OCI-LY3 (cell line): ENCODE measurements at regions not wholly inside any gene's neighbourhood (a gene's known extent, or its start where the extent isn't known, plus 50 kb on each side); places are given as distances from the start of the nearest gene placed in this dataset.

Experiments used
- H2AFZ ChIP-seq: fragments of 200-600, 300-600 bp; shearing (Covaris generic); 2 replicates; pipeline ENCODE4 v1.6.0; 2014; ENCODE audit warnings: antibody characterized with exemption, low read depth, low read length
- H3K27ac ChIP-seq: fragments of 200-600, 300-600 bp; sonication (generic); 2 replicates; pipeline ENCODE4 v1.5.1; 2014; ENCODE audit warnings: mild to moderate bottlenecking, low read length, moderate library complexity, mixed read lengths
- H3K27me3 ChIP-seq: fragments of 200-600, 300-600 bp; sonication (generic); 2 replicates; pipeline ENCODE4 v1.6.1; 2014; ENCODE audit warnings: low read depth, low read length, mixed read lengths
- H3K36me3 ChIP-seq: fragments of 200-600, 300-600 bp; sonication (generic); replicated peaks from 2 replicates; pipeline ENCODE3; 2014; ENCODE audit warnings: low read depth, low read length, mixed read lengths
- H3K4me1 ChIP-seq: fragments of 300-600, 200-600 bp; sonication (generic); 2 replicates; pipeline ENCODE4 v1.6.1; 2014; ENCODE audit warnings: low read length, mixed read lengths
- H3K4me2 ChIP-seq: fragments of 200-600, 300-600 bp; sonication (generic); 2 replicates; pipeline ENCODE4 v1.6.1; 2014; ENCODE audit warnings: low read length, mixed read lengths
- H3K4me3 ChIP-seq: fragments of 300-600, 200-600 bp; sonication (generic); 2 replicates; pipeline ENCODE4 v1.5.1; 2014; ENCODE audit warnings: antibody characterized with exemption, mild to moderate bottlenecking, low read length, moderate library complexity
- H3K79me2 ChIP-seq: fragments of 300-600, 200-600 bp; shearing (Covaris generic); 2 replicates; pipeline ENCODE4 v1.6.1; 2014; ENCODE audit warnings: mild to moderate bottlenecking, low read length, mixed read lengths
- H3K9ac ChIP-seq: fragments of 300-600, 200-600 bp; shearing (Covaris generic); 2 replicates; pipeline ENCODE4 v1.6.0; 2014; ENCODE audit warnings: mild to moderate bottlenecking, low read length, moderate library complexity
- H3K9me3 ChIP-seq: fragments of 200-600, 300-600 bp; shearing (Covaris generic); 2 replicates; pipeline ENCODE4 v1.6.1; 2014; ENCODE audit warnings: low read length, mixed read lengths; ENCODE audit not compliant: insufficient read depth
- H4K20me1 ChIP-seq: fragments of 200-600, 300-600 bp; sonication (generic); 2 replicates; pipeline ENCODE4 v1.6.1; 2016; ENCODE audit warnings: low read length, mixed read lengths; ENCODE audit not compliant: insufficient read depth
- CTCF ChIP-seq: fragments of 200-600, 300-600 bp; sonication (generic); IDR thresholded peaks from 2 replicates; pipeline ENCODE4 v1.5.1; 2014; ENCODE audit warnings: antibody characterized with exemption, low read length, low read depth
- EZH2phosphoT487 ChIP-seq: fragments of 200-600 bp; shearing (Covaris generic); IDR thresholded peaks from 2 replicates; pipeline ENCODE4 v1.6.1; 2018; ENCODE audit warnings: antibody characterized with exemption, mixed run types, low read depth

GRCh38 chr10:78644550-78644949 lies 424.2 kb upstream of the ZMIZ1 start:
- no peaks in the 10 kb centered on the region for H4K20me1 ChIP-seq
- no peak overlapping the region for H3K9ac ChIP-seq
- no peak overlapping the region for H3K27ac ChIP-seq
- H3K9me3 ChIP-seq: no peaks in the 10 kb centered on the region
- H3K27me3 ChIP-seq: peaks cover 12% of the 10 kb centered on the region
- no peak overlapping the region for H3K4me2 ChIP-seq
- H2AFZ ChIP-seq: no peak overlapping the region
- TF ChIP-seq EZH2phosphoT487 (no peak), CTCF (no peak)
- no peaks in the 10 kb centered on the region for H3K36me3 ChIP-seq
- no peak overlapping the region for H3K4me3 ChIP-seq
- H3K79me2 ChIP-seq: no peaks in the 10 kb centered on the region
- peaks cover 11% of the 10 kb centered on the region for H3K4me1 ChIP-seq

- Histone ChIP-seq H3K27me3 (peaks cover 13% of the 10 kb centered on the region), H4K20me1 (no peaks in the 10 kb centered on the region), H3K9ac (no peak overlapping the region), H3K9me3 (no peaks in the 10 kb centered on the region), H3K4me3 (no peak overlapping the region), H3K4me1 (peaks cover 11% of the 10 kb centered on the region), H3K4me2 (no peak overlapping the region), H2AFZ (no peak overlapping the region), H3K27ac (no peak overlapping the region), H3K36me3 (no peaks in the 10 kb centered on the region), H3K79me2 (no peaks in the 10 kb centered on the region)
- TF ChIP-seq EZH2phosphoT487: no peak
- no peak for TF ChIP-seq CTCF
These were observed 423.5 kb upstream of the ZMIZ1 start for GRCh38 chr10:78645169-78645686.

- Histone ChIP-seq H3K4me2 (no peak overlapping the region), H2AFZ (no peak overlapping the region), H3K79me2 (no peaks in the 10 kb centered on the region), H3K27me3 (peaks cover 20% of the 10 kb centered on the region), H3K9ac (no peak overlapping the region), H3K4me1 (peaks cover 10% of the 10 kb centered on the region), H3K9me3 (no peaks in the 10 kb centered on the region), H3K36me3 (no peaks in the 10 kb centered on the region), H3K4me3 (no peak overlapping the region), H3K27ac (no peak overlapping the region), H4K20me1 (no peaks in the 10 kb centered on the region)
- TF ChIP-seq EZH2phosphoT487 (no peak), CTCF (no peak)
These were observed 422.8 kb upstream of the ZMIZ1 start for GRCh38 chr10:78645975-78646374.

DNA sequence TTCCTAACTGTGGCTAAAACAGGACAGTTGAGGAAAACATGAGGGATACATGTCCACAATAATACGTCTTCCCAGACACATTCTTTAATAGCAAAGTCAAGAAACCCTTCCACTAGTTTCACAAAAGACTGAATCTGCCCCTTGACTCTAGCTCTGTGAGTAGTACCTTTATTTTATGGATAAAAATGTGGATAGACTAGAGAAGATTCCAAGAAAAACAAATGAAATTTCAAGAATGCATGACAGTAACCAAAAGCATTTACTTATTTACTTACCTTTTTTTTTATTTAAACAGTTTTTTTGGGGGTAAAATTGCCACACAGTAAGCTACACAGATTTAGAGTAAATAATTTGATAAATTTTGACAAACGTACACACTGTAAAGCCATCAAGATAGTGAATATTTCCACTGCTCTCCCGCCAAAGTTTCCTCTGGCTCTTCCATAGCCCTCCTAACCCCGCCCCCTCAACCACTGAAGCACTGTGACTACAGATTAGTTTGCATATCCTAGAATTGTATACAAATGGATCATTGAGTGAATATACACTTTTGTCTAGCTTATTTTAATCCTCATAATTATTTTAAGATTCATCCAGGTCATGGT lies 420.4 kb upstream of the ZMIZ1 start:
- H3K79me2 ChIP-seq: no peaks in the 10 kb centered on the region
- H3K4me1 ChIP-seq: no peaks in the 10 kb centered on the region
- peaks cover 41% of the 10 kb centered on the region for H3K27me3 ChIP-seq
- H3K9ac ChIP-seq: no peak overlapping the region
- TF ChIP-seq EZH2phosphoT487: no peak
- TF ChIP-seq CTCF: no peak
- H3K4me2 ChIP-seq: no peak overlapping the region
- no peaks in the 10 kb centered on the region for H3K36me3 ChIP-seq
- no peak overlapping the region for H3K4me3 ChIP-seq
- H2AFZ ChIP-seq: no peak overlapping the region
- H3K27ac ChIP-seq: no peak overlapping the region
- H3K9me3 ChIP-seq: no peaks in the 10 kb centered on the region
- no peaks in the 10 kb centered on the region for H4K20me1 ChIP-seq
